GM23338 (cell line): ENCODE measurements at regions not wholly inside any gene's neighbourhood (a gene's known extent, or its start where the extent isn't known, plus 50 kb on each side); places are given as distances from the start of the nearest gene placed in this dataset.

Experiments used
- CREB1 ChIP-seq: fragments of 250-450 bp; sonication (Bioruptor Pico); IDR thresholded peaks from 2 replicates; pipeline ENCODE4 v1.5.0; 2020; ENCODE audit warnings: low read depth, mild to moderate bottlenecking, moderate library complexity
- EZH2 ChIP-seq: fragments of 200-600 bp; sonication (generic); IDR thresholded peaks from one replicate; pipeline ENCODE4 v1.8.0; 2017; ENCODE audit warnings: antibody characterized with exemption, mild to moderate bottlenecking, low read depth; ENCODE audit not compliant: unreplicated experiment
- EZH2phosphoT487 ChIP-seq: fragments of 200-600 bp; sonication (generic); IDR thresholded peaks from one replicate; pipeline ENCODE4 v1.8.1; 2018; ENCODE audit warnings: antibody characterized with exemption; ENCODE audit not compliant: unreplicated experiment
- JUNB ChIP-seq: IDR thresholded peaks from one replicate; pipeline ENCODE4 v1.6.1; 2016; ENCODE audit warnings: antibody characterized with exemption; ENCODE audit not compliant: unreplicated experiment
- NANOG ChIP-seq: IDR thresholded peaks from 2 replicates; pipeline ENCODE4 v1.6.1; 2016; ENCODE audit warnings: antibody characterized with exemption, borderline replicate concordance
- POLR2AphosphoS5 ChIP-seq: IDR thresholded peaks from 2 replicates; pipeline ENCODE4 v1.6.1; 2016; ENCODE audit warnings: antibody characterized with exemption, low read depth
- ZNF114 ChIP-seq: fragments of 250-450 bp; sonication (Bioruptor Pico); IDR thresholded peaks from 2 replicates; pipeline ENCODE4 v1.5.0; 2020; ENCODE audit warnings: mild to moderate bottlenecking, moderate library complexity
- ZNF331 ChIP-seq: fragments of 250-450 bp; sonication (Bioruptor Pico); IDR thresholded peaks from 2 replicates; pipeline ENCODE4 v1.5.0; 2020; ENCODE audit warnings: low read depth, mild to moderate bottlenecking, moderate library complexity
- TF ChIP-seq, protein P1 (sequence below), 2 experiments: fragments of 200-600 bp in 1 of 2; sonication (generic) in 1 of 2; conservative IDR thresholded peaks; 2 replicates each; pipeline versions ENCODE4 v1.5.1 to v1.6.1; 2016 to 2017; ENCODE audit warnings: antibody characterized with exemption in 2 of 2, low read depth in 2 of 2, mild to moderate bottlenecking in 2 of 2, moderate library complexity in 1 of 2
- TF ChIP-seq, protein P2 (sequence below): IDR thresholded peaks from one replicate; pipeline ENCODE4 v1.6.1; 2018; ENCODE audit warnings: antibody characterized with exemption; ENCODE audit not compliant: unreplicated experiment
- TF ChIP-seq, protein P3 (sequence below): IDR thresholded peaks from 2 replicates; pipeline ENCODE4 v1.6.1; 2016; ENCODE audit warnings: antibody characterized with exemption

GRCh38 chr4:188887905-188888304 is 748.7 kb downstream of the TRIML1 start:
- TF ChIP-seq, protein P1, sequence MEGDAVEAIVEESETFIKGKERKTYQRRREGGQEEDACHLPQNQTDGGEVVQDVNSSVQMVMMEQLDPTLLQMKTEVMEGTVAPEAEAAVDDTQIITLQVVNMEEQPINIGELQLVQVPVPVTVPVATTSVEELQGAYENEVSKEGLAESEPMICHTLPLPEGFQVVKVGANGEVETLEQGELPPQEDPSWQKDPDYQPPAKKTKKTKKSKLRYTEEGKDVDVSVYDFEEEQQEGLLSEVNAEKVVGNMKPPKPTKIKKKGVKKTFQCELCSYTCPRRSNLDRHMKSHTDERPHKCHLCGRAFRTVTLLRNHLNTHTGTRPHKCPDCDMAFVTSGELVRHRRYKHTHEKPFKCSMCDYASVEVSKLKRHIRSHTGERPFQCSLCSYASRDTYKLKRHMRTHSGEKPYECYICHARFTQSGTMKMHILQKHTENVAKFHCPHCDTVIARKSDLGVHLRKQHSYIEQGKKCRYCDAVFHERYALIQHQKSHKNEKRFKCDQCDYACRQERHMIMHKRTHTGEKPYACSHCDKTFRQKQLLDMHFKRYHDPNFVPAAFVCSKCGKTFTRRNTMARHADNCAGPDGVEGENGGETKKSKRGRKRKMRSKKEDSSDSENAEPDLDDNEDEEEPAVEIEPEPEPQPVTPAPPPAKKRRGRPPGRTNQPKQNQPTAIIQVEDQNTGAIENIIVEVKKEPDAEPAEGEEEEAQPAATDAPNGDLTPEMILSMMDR (conservative IDR thresholded peaks at IDR 0.05; ENCODE audit: low read depth in 2 of 2): no peak
- TF ChIP-seq, protein P2, sequence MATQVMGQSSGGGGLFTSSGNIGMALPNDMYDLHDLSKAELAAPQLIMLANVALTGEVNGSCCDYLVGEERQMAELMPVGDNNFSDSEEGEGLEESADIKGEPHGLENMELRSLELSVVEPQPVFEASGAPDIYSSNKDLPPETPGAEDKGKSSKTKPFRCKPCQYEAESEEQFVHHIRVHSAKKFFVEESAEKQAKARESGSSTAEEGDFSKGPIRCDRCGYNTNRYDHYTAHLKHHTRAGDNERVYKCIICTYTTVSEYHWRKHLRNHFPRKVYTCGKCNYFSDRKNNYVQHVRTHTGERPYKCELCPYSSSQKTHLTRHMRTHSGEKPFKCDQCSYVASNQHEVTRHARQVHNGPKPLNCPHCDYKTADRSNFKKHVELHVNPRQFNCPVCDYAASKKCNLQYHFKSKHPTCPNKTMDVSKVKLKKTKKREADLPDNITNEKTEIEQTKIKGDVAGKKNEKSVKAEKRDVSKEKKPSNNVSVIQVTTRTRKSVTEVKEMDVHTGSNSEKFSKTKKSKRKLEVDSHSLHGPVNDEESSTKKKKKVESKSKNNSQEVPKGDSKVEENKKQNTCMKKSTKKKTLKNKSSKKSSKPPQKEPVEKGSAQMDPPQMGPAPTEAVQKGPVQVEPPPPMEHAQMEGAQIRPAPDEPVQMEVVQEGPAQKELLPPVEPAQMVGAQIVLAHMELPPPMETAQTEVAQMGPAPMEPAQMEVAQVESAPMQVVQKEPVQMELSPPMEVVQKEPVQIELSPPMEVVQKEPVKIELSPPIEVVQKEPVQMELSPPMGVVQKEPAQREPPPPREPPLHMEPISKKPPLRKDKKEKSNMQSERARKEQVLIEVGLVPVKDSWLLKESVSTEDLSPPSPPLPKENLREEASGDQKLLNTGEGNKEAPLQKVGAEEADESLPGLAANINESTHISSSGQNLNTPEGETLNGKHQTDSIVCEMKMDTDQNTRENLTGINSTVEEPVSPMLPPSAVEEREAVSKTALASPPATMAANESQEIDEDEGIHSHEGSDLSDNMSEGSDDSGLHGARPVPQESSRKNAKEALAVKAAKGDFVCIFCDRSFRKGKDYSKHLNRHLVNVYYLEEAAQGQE: no peak
- TF ChIP-seq EZH2: no peak
- TF ChIP-seq ZNF114 (CRISPR knock-in tag): no peak
- no peak for TF ChIP-seq CREB1 (CRISPR knock-in tag)
- no peak for TF ChIP-seq NANOG
- TF ChIP-seq POLR2AphosphoS5: no peak
- TF ChIP-seq EZH2phosphoT487: no peak
- TF ChIP-seq, protein P3, sequence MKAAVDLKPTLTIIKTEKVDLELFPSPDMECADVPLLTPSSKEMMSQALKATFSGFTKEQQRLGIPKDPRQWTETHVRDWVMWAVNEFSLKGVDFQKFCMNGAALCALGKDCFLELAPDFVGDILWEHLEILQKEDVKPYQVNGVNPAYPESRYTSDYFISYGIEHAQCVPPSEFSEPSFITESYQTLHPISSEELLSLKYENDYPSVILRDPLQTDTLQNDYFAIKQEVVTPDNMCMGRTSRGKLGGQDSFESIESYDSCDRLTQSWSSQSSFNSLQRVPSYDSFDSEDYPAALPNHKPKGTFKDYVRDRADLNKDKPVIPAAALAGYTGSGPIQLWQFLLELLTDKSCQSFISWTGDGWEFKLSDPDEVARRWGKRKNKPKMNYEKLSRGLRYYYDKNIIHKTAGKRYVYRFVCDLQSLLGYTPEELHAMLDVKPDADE: no peak
- TF ChIP-seq ZNF331 (CRISPR knock-in tag): no peak
- no peak for TF ChIP-seq JUNB
